Activated CD8-positive, alpha-beta T cell treated with anti-CD3 and anti-CD28 coated beads for 36 hours (primary cell): ENCODE measurements at regions not wholly inside any gene's neighbourhood (a gene's known extent, or its start where the extent isn't known, plus 50 kb on each side); places are given as distances from the start of the nearest gene placed in this dataset.
A peak's percentile ranks its signal among the peaks of the same experiment; 100 is the strongest.

ENCODE experiments used
- ATAC-seq: fragments of 200-7000 bp; cut with Tn5 transposase; one replicate; pipeline ENCODE4 v1.10.0; 2021; ENCODE audit warnings: mild to moderate bottlenecking, moderate library complexity
- CTCF ChIA-PET: fragments of 350-600 bp; sonication (Branson Sonifier 250); formaldehyde crosslinking; loops from one replicate; lab custom pipeline; 2021; ENCODE audit warnings: antibody characterized with exemption; lab: Charles Lee
- POLR2A ChIA-PET: fragments of 350-600 bp; sonication (Branson Sonifier 250); formaldehyde crosslinking; loops from one replicate; lab custom pipeline; 2021; ENCODE audit warnings: antibody characterized with exemption; lab: Charles Lee
- DNase-seq: peaks from one replicate; pipeline ENCODE4 v3.0.0-alpha.2; 2020
- H3K27ac Mint-ChIP-seq: one replicate; pipeline ENCODE4 v1.8.0; 2021; ENCODE audit warnings: mild to moderate bottlenecking, mixed read lengths
- H3K27me3 Mint-ChIP-seq: one replicate; pipeline ENCODE4 v1.8.0; 2021; ENCODE audit warnings: mixed read lengths
- H3K36me3 Mint-ChIP-seq: one replicate; pipeline ENCODE4 v1.8.0; 2021; ENCODE audit warnings: low read depth, mixed read lengths
- H3K4me1 Mint-ChIP-seq: one replicate; pipeline ENCODE4 v1.8.0; 2021; ENCODE audit warnings: low read depth, mixed read lengths
- H3K4me3 Mint-ChIP-seq: one replicate; pipeline ENCODE4 v1.8.0; 2021; ENCODE audit warnings: mild to moderate bottlenecking, moderate library complexity, mixed read lengths
- H3K9me3 Mint-ChIP-seq: one replicate; pipeline ENCODE4 v1.8.0; 2021; ENCODE audit warnings: mixed read lengths
- intact Hi-C: fragments of 100-400 bp; cut with micrococcal nuclease; formaldehyde crosslinking; loops from one replicate; pipeline ENCODE4 v1.10.0; 2022
- TF ChIP-seq, protein P1 (sequence below): fragments of 200-600 bp; IDR thresholded peaks from one replicate; pipeline ENCODE4 v1.8.0; 2022; ENCODE audit warnings: antibody characterized with exemption, mild to moderate bottlenecking

DNA sequence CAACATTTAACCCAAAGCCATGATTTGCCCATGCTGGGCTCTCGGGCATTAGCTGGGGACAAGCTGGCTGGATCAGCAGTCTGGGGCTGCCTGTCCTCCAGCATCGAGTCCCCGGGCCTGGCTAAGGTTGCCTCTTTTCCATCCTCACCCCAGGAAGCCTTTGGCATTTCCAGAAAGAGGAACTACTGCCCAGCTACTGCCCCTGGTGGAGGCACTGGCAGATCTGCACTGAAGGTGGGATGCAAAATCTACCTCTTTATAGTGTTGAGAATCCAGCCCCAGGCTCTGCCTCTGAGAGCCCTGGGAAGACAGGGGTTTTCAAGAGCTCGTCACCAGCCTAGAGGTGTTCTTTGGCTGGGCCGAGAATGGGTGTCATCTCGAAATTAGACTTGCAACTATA is 635.9 kb downstream of the MATN1 start:
- H3K36me3 Mint-ChIP-seq, result no peaks in the 10 kb centered on the region
- H3K27ac Mint-ChIP-seq, result no peak overlapping the region
- POLR2A ChIA-PET, result no interaction called here
- no peak overlapping the region for H3K4me3 Mint-ChIP-seq
- TF ChIP-seq, protein P1, sequence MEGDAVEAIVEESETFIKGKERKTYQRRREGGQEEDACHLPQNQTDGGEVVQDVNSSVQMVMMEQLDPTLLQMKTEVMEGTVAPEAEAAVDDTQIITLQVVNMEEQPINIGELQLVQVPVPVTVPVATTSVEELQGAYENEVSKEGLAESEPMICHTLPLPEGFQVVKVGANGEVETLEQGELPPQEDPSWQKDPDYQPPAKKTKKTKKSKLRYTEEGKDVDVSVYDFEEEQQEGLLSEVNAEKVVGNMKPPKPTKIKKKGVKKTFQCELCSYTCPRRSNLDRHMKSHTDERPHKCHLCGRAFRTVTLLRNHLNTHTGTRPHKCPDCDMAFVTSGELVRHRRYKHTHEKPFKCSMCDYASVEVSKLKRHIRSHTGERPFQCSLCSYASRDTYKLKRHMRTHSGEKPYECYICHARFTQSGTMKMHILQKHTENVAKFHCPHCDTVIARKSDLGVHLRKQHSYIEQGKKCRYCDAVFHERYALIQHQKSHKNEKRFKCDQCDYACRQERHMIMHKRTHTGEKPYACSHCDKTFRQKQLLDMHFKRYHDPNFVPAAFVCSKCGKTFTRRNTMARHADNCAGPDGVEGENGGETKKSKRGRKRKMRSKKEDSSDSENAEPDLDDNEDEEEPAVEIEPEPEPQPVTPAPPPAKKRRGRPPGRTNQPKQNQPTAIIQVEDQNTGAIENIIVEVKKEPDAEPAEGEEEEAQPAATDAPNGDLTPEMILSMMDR, result no peak
- peaks cover 28% of the 10 kb centered on the region for H3K27me3 Mint-ChIP-seq
- CTCF ChIA-PET, result interaction anchor here (0.7 to 1.0 kb wide), 2 partner anchors 9 to 249 kb away, joined by 3 to 6 read pairs; no protein-coding TSS in a partner anchor
- intact Hi-C loops, result loop anchor here (10.0 kb wide), 1 partner anchor 173 kb away; no protein-coding TSS in a partner anchor
- ATAC-seq (no peak), DNase-seq (no peak)
- peaks cover 15% of the 10 kb centered on the region for H3K9me3 Mint-ChIP-seq
- no peaks in the 10 kb centered on the region for H3K4me1 Mint-ChIP-seq

DNA sequence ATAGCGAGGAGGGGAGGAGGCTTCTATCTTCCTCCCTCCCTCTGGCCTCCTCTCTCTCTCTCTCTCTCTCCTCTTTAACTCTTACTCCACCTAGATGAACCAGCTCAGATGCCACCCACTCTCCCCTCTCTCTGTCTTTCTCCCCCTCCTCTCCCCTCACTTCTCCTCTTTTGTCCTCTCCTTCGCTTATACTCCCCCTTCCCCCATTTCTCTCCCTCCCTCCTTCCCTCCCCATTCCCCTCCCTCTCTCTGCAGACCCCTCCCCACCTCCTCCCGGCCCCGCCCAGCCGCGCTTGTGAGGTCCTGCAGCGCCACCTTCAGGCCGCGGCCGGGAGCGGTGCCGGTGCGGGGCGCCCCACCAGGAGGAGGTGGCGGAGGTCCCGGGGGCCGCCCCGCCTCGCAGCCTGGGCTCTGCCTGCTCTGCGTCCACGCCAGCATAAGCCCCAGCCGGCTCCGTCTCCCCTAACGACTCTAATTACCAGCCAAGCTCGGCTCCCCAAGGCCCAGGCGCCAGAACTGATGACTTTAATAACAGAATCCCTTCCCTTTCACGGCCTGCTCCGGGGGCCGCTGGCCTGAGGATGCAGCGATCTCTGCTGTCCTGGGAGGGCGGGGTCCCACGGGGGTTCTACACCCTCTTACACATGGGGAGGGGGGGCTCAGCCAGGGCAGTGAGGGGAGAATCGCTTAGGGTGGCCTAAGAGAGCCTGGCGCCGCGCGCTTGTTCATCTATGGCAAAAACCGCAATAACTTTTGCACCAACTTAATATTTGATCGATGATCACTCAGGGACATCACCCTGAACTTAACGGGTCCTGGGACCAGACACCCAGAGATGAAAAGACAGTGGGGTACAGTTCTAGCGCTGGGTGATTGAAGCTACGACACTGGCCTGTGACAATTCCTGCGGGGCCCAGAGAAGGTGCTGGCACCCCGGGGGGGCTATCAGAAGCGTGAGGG is 637.3 kb downstream of the MATN1 start:
- Mint-ChIP-seq H3K4me1 (no peaks in the 10 kb centered on the region), H3K9me3 (peaks cover 4% of the 10 kb centered on the region), H3K27me3 (peaks cover 30% of the 10 kb centered on the region), H3K36me3 (no peaks in the 10 kb centered on the region), H3K27ac (no peak overlapping the region), H3K4me3 (no peak overlapping the region)
- intact Hi-C loops, result loop anchor here (10.0 kb wide), 1 partner anchor 171 kb away; no protein-coding TSS in a partner anchor
- ChIA-PET POLR2A (no interaction called here), CTCF (interaction anchor here (0.6 to 1.0 kb wide), 3 partner anchors 15 to 294 kb away, joined by 3 read pairs; no protein-coding TSS in a partner anchor)
- peak; percentile 61 for DNase-seq
- peak; percentile 45 for ATAC-seq
- TF ChIP-seq, protein P1, result peak; percentile 70

DNA sequence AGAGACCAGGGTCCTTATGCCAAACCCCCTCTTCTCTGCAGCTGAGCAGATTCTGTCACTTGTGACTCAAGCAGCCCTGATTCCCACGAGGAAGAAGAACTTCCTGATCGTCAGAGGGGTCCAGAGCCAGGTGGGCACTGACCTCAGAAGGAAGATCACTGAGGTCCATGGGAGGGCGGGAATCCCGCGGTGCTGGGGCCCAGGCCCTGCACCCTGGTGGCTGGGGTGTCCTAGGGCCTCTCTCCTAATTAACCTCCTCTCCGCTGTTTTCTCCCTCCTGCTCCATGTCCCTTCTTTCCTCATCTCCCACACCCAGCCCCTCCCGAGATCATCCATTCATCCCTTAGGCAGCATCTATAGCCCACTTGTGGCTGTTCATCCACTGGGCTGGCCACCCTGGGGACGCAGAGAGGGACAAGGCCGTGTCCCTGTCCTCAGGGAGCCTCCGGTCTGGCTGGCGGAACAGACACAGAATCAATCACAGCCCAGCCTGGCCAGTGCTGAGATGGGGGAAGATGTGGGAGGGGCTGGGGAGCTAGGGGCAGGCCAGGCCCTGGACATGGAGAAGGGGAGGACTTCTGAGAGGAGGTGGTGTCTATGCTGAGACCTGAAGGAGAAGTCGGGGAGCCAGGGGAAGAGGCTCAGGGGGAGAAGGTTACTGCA is 638.3 kb downstream of the MATN1 start:
- Mint-ChIP-seq H3K27me3 (peaks cover 28% of the 10 kb centered on the region), H3K27ac (no peak overlapping the region), H3K9me3 (no peaks in the 10 kb centered on the region), H3K4me1 (no peaks in the 10 kb centered on the region), H3K36me3 (no peaks in the 10 kb centered on the region), H3K4me3 (no peak overlapping the region)
- TF ChIP-seq, protein P1, result no peak
- ChIA-PET CTCF (interaction anchor here (0.6 to 1.0 kb wide), 3 partner anchors 14 to 295 kb away, joined by 3 read pairs; no protein-coding TSS in a partner anchor), POLR2A (no interaction called here)
- ATAC-seq (no peak), DNase-seq (no peak)
- intact Hi-C loops, result loop anchor here (10.0 kb wide), 1 partner anchor 170 kb away; no protein-coding TSS in a partner anchor

DNA sequence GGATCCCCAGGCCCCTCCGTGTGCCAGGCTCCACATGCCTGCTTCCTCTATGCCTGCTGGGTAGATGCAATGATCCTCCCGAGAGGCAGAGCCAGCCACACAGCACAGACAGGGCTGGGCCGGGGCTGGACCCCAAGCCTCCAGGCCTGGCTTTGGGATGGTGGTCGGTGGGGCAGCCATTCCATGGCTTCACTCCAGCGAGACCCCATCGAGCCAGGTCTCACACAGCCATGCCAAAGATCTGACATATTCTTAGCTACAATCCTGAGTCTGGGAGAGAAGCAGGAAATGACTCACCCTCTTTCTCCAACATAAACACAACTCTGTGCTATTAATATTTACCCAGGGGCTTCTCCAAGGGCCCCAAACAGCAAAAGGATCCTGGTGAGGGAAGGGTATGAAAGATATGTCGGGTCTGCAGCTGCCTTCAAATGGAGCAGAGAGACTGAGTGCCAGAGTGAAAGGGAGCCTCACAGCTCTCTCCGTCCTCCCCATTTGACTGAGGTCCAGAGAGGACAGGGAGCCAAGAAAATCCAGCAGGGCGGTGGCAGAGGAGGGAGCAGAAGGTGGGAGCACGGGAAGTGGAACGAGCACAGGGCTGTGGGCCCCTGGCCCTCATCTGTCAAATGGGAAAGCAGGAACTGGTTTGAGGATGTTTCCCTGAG is 639.5 kb downstream of the MATN1 start:
- Mint-ChIP-seq H3K4me1 (no peaks in the 10 kb centered on the region), H3K4me3 (no peak overlapping the region), H3K27ac (no peak overlapping the region), H3K27me3 (peaks cover 28% of the 10 kb centered on the region), H3K9me3 (no peaks in the 10 kb centered on the region), H3K36me3 (no peaks in the 10 kb centered on the region)
- no peak for DNase-seq
- intact Hi-C loops, result loop anchor here (10.0 kb wide), 1 partner anchor 169 kb away; no protein-coding TSS in a partner anchor
- TF ChIP-seq, protein P1, result no peak
- CTCF ChIA-PET, result no interaction called here
- no peak for ATAC-seq
- POLR2A ChIA-PET, result no interaction called here
